GM12878 (cell line): ENCODE measurements at regions not wholly inside any gene's neighbourhood (a gene's known extent, or its start where the extent isn't known, plus 50 kb on each side); places are given as distances from the start of the nearest gene placed in this dataset.

Experiments
- ATAC-seq: fragments of 200-7000 bp; cut with Tn5 transposase; 3 replicates; pipeline ENCODE4 v1.9.1; 2020; ENCODE audit warnings: mild to moderate bottlenecking, moderate library complexity
- BruUV-seq: library from RNA; stranded (reverse); fragments of 400-500 nt; replicated peaks from 2 replicates; lab custom pipeline; 2021; lab: Mats Ljungman, UMichigan
- CTCF ChIA-PET: fragments of 300-600 bp; sonication (Branson Sonifier 250); formaldehyde crosslinking; extraction: SDS; loops from one replicate; lab custom pipeline; 2021; ENCODE audit warnings: inconsistent platforms; lab: Yijun Ruan, JAX
- POLR2A ChIA-PET: fragments of 350-600 bp; formaldehyde crosslinking; extraction: SDS; loops from one replicate; lab custom pipeline; 2021; ENCODE audit warnings: inconsistent platforms; lab: Charles Lee
- RAD21 ChIA-PET: fragments of 300-600 bp; sonication (Branson Sonifier 250); formaldehyde crosslinking; loops from one replicate; lab custom pipeline; 2023; ENCODE audit warnings: antibody characterized with exemption; ENCODE audit not compliant: unreplicated experiment; lab: Charles Lee
- SMC1A ChIA-PET: fragments of 300-600 bp; sonication (Branson Sonifier 250); formaldehyde crosslinking; loops from one replicate; lab custom pipeline; 2023; ENCODE audit not compliant: unreplicated experiment, uncharacterized antibody; lab: Charles Lee
- DNase-seq: peaks from one replicate; pipeline ENCODE4 v3.0.0-alpha.2; 2011; ENCODE audit warnings: low read depth, low spot score
- FAIRE-seq: peaks from 3 replicates; lab custom pipeline; 2011; peaks lifted over from hg19 to GRCh38; lab: Jason Lieb, UNC
- H2AFZ ChIP-seq: 2 replicates; pipeline ENCODE4 v1.6.0; 2011; ENCODE audit warnings: low read depth, low read length, control low read depth; ENCODE audit not compliant: control insufficient read depth
- H3K27ac ChIP-seq: 2 replicates; pipeline ENCODE4 v1.5.1; 2011; ENCODE audit warnings: control low read depth; ENCODE audit not compliant: control insufficient read depth, insufficient read depth
- H3K27me3 ChIP-seq, 2 experiments: replicated peaks in 1 of 2; 2 replicates each; pipeline versions ENCODE4 v1.6.0 to v1.6.1; 2011; ENCODE audit warnings: low read length in 1 of 2; ENCODE audit not compliant: control insufficient read depth in 2 of 2, insufficient read depth in 2 of 2
- H3K36me3 ChIP-seq, 2 experiments: 2 replicates each; pipeline ENCODE4 v1.5.1; 2011; ENCODE audit warnings: low read length in 1 of 2; ENCODE audit not compliant: control insufficient read depth in 2 of 2, insufficient read depth in 2 of 2
- H3K4me1 ChIP-seq: 2 replicates; pipeline ENCODE4 v1.6.1; 2011; ENCODE audit warnings: mild to moderate bottlenecking, low read length, moderate library complexity, mixed read lengths; ENCODE audit not compliant: control insufficient read depth, insufficient read depth
- H3K4me2 ChIP-seq: 2 replicates; pipeline ENCODE4 v1.6.0; 2011; ENCODE audit warnings: control low read depth; ENCODE audit not compliant: control insufficient read depth, insufficient read depth
- H3K4me3 ChIP-seq: fragments of 200-600 bp; sonication (generic); 2 replicates; pipeline ENCODE4 v1.5.1; 2016
- H3K79me2 ChIP-seq: 2 replicates; pipeline ENCODE4 v1.6.0; 2011; ENCODE audit warnings: low read length; ENCODE audit not compliant: control insufficient read depth, insufficient read depth
- H3K9ac ChIP-seq: 2 replicates; pipeline ENCODE4 v1.8.0; 2011; ENCODE audit warnings: low read length, control low read depth, mixed read lengths; ENCODE audit not compliant: control insufficient read depth, insufficient read depth
- H3K9me3 ChIP-seq: replicated peaks from 3 replicates; pipeline ENCODE4 v1.5.1; 2011; ENCODE audit warnings: mild to moderate bottlenecking, low read length; ENCODE audit not compliant: control insufficient read depth, insufficient read depth
- H4K20me1 ChIP-seq: 2 replicates; pipeline ENCODE4 v1.6.0; 2011; ENCODE audit not compliant: control insufficient read depth, insufficient read depth
- CHD1 ChIP-seq: IDR thresholded peaks from 2 replicates; pipeline ENCODE4 v1.6.1; 2012; ENCODE audit warnings: low read depth, low read length, improper control_type of control experiment
- CREB1 ChIP-seq: IDR thresholded peaks from 2 replicates; pipeline ENCODE4 v1.6.1; 2012; ENCODE audit warnings: low read depth, mild to moderate bottlenecking, inconsistent platforms
- CUX1 ChIP-seq: IDR thresholded peaks from 2 replicates; pipeline ENCODE4 v1.6.1; 2012; ENCODE audit warnings: improper control_type of control experiment, low read depth, low read length; ENCODE audit not compliant: insufficient replicate concordance
- EGR1 ChIP-seq, 2 experiments: IDR thresholded peaks; 1 replicate in 1 of 2; 2 replicates in 1 of 2; pipeline ENCODE4 v1.6.1; 2011 to 2012; ENCODE audit warnings: low read depth in 2 of 2, low read length in 2 of 2, borderline replicate concordance in 1 of 2, mild to moderate bottlenecking in 1 of 2, moderate library complexity in 1 of 2
- ESRRA ChIP-seq: IDR thresholded peaks from 2 replicates; pipeline ENCODE4 v1.6.1; 2012; ENCODE audit warnings: mild to moderate bottlenecking, low read length, improper control_type of control experiment
- HCFC1 ChIP-seq: fragments of 150-350 bp; IDR thresholded peaks from 2 replicates; pipeline ENCODE4 v1.6.1; 2014; ENCODE audit warnings: low read length
- JUND ChIP-seq: IDR thresholded peaks from 2 replicates; pipeline ENCODE4 v1.6.1; 2012; ENCODE audit warnings: low read depth, mild to moderate bottlenecking, low read length, improper control_type of control experiment, moderate library complexity
- POLR2A ChIP-seq: IDR thresholded peaks from 2 replicates; pipeline ENCODE4 v1.6.1; 2011; ENCODE audit warnings: low read depth, mild to moderate bottlenecking, low read length
- TAF1 ChIP-seq: IDR thresholded peaks from 2 replicates; pipeline ENCODE4 v1.6.1; 2011; ENCODE audit warnings: mild to moderate bottlenecking, low read depth, low read length, borderline replicate concordance
- WGBS: methylation state at CpG from one replicate; pipeline ENCODE4 v1.1.6; 2016; ENCODE audit warnings: low lambda C conversion rate; ENCODE audit not compliant: insufficient replicate concordance, insufficient coverage; ENCODE audit errors: missing lambda C conversion rate; 5-methylcytosine and 5-hydroxymethylcytosine counted together
- in situ Hi-C: fragments of 300-500 bp; cut with MboI; formaldehyde crosslinking; loops from 9 replicates; pipeline ENCODE4 v1.14.3; 2018; ENCODE audit warnings: mixed read lengths
- intact Hi-C: fragments of 100-400 bp; cut with micrococcal nuclease; formaldehyde crosslinking; loops from one replicate; pipeline ENCODE4 v1.14.2; 2022; ENCODE audit not compliant: unreplicated experiment
- TF ChIP-seq, protein P1 (sequence below): IDR thresholded peaks from 2 replicates; pipeline ENCODE4 v1.6.1; 2012; ENCODE audit warnings: low read length, inconsistent platforms
- TF ChIP-seq, protein P2 (sequence below): fragments of 450-650 bp; IDR thresholded peaks from 2 replicates; pipeline ENCODE4 v1.6.1; 2016; ENCODE audit warnings: mild to moderate bottlenecking

GRCh38 chr13:29952245-29952644 is 101.8 kb upstream of the UBL3 start:
- POLR2A ChIA-PET: no interaction called here
- no peaks in the 10 kb centered on the region for H4K20me1 ChIP-seq
- no peak for TF ChIP-seq TAF1
- TF ChIP-seq, all 136 proteins: peak for 0
- FAIRE-seq (no peak), ATAC-seq (no peak), DNase-seq (no peak)
- H3K4me1 ChIP-seq: no peaks in the 10 kb centered on the region
- H2AFZ ChIP-seq: no peak overlapping the region
- H3K9ac ChIP-seq: no peak overlapping the region
- no peaks in the 10 kb centered on the region for H3K79me2 ChIP-seq
- WGBS: 44% methylated on average over 4 of the region's 4 CpGs
- no peak overlapping the region for H3K4me3 ChIP-seq
- ChIA-PET RAD21 (no interaction called here), SMC1A (no interaction called here), CTCF (no interaction called here)
- intact Hi-C loops (no loop called here), in situ Hi-C loops (no loop called here)
- no TSS peak for BruUV-seq
- no peaks in the 10 kb centered on the region for H3K36me3 ChIP-seq
- peaks cover 0 to 2% of the 10 kb centered on the region in 2 experiments; a peak in 2 of 4 replicates for H3K27me3 ChIP-seq
- H3K4me2 ChIP-seq: no peak overlapping the region
- H3K9me3 ChIP-seq: no peaks in the 10 kb centered on the region
- H3K27ac ChIP-seq: no peak overlapping the region

- intact Hi-C loops: no loop called here
- FAIRE-seq (no peak), ATAC-seq (no peak), DNase-seq (no peak)
- RAD21 ChIA-PET: no interaction called here
- H3K27ac ChIP-seq: no peak overlapping the region
- no peaks in the 10 kb centered on the region for H3K79me2 ChIP-seq
- no peaks in the 10 kb centered on the region for H3K9me3 ChIP-seq
- H4K20me1 ChIP-seq: no peaks in the 10 kb centered on the region
- POLR2A ChIA-PET: no interaction called here
- H2AFZ ChIP-seq: no peak overlapping the region
- H3K4me2 ChIP-seq: no peak overlapping the region
- in situ Hi-C loops: no loop called here
- H3K9ac ChIP-seq: no peak overlapping the region
- CTCF ChIA-PET: no interaction called here
- H3K4me3 ChIP-seq: no peak overlapping the region
- 23% methylated on average over 8 of the region's 8 CpGs for WGBS
- H3K36me3 ChIP-seq: no peaks in the 10 kb centered on the region
- no peaks in the 10 kb centered on the region for H3K4me1 ChIP-seq
- H3K27me3 ChIP-seq: no peaks in the 10 kb centered on the region; a peak in 1 of 4 replicates
- no TSS peak for BruUV-seq
- SMC1A ChIA-PET: no interaction called here
- TF ChIP-seq, protein P1, sequence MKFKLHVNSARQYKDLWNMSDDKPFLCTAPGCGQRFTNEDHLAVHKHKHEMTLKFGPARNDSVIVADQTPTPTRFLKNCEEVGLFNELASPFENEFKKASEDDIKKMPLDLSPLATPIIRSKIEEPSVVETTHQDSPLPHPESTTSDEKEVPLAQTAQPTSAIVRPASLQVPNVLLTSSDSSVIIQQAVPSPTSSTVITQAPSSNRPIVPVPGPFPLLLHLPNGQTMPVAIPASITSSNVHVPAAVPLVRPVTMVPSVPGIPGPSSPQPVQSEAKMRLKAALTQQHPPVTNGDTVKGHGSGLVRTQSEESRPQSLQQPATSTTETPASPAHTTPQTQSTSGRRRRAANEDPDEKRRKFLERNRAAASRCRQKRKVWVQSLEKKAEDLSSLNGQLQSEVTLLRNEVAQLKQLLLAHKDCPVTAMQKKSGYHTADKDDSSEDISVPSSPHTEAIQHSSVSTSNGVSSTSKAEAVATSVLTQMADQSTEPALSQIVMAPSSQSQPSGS: no peak
- TF ChIP-seq, protein P2, sequence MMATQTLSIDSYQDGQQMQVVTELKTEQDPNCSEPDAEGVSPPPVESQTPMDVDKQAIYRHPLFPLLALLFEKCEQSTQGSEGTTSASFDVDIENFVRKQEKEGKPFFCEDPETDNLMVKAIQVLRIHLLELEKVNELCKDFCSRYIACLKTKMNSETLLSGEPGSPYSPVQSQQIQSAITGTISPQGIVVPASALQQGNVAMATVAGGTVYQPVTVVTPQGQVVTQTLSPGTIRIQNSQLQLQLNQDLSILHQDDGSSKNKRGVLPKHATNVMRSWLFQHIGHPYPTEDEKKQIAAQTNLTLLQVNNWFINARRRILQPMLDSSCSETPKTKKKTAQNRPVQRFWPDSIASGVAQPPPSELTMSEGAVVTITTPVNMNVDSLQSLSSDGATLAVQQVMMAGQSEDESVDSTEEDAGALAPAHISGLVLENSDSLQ: no peak
- TF ChIP-seq CHD1: no peak
- TF ChIP-seq CUX1: no peak
- TF ChIP-seq ESRRA: no peak
- TF ChIP-seq JUND: no peak
- TF ChIP-seq HCFC1: no peak
- TF ChIP-seq POLR2A: no peak
- TF ChIP-seq CREB1: no peak
- TF ChIP-seq EGR1 (IDR thresholded peaks at IDR 0.05; ENCODE audit: borderline replicate concordance in 1 of 2, low read depth in 2 of 2, low read length in 2 of 2): no peak
Observed at GRCh38 chr13:29948791-29949190, 98.4 kb upstream of the UBL3 start.
